ENCODE measurements at regions not wholly inside any gene's neighbourhood (a gene's known extent, or its start where the extent isn't known, plus 50 kb on each side); places are given as distances from the start of the nearest gene placed in this dataset.

- DNase-seq: no peak
Observed at GRCh38 chr15:31264559-31265089, 62.0 kb upstream of the KLF13 start.

- DNase-seq: no peak
Observed at GRCh38 chr15:31265090-31265870, 61.4 kb upstream of the KLF13 start.

GRCh38 chr15:31265871-31266711 is 60.5 kb upstream of the KLF13 start:
- peak; percentile 75 for DNase-seq

- no peak for DNase-seq
Observed at GRCh38 chr15:31266712-31267111, 59.9 kb upstream of the KLF13 start.

GRCh38 chr15:31267161-31268107 is 59.2 kb upstream of the KLF13 start:
- DNase-seq: no peak

- no peak for DNase-seq
Observed at GRCh38 chr15:31268108-31268501, 58.5 kb upstream of the KLF13 start.

- no peak for DNase-seq
Observed at GRCh38 chr15:31268911-31269784, 57.5 kb upstream of the KLF13 start.

DNA sequence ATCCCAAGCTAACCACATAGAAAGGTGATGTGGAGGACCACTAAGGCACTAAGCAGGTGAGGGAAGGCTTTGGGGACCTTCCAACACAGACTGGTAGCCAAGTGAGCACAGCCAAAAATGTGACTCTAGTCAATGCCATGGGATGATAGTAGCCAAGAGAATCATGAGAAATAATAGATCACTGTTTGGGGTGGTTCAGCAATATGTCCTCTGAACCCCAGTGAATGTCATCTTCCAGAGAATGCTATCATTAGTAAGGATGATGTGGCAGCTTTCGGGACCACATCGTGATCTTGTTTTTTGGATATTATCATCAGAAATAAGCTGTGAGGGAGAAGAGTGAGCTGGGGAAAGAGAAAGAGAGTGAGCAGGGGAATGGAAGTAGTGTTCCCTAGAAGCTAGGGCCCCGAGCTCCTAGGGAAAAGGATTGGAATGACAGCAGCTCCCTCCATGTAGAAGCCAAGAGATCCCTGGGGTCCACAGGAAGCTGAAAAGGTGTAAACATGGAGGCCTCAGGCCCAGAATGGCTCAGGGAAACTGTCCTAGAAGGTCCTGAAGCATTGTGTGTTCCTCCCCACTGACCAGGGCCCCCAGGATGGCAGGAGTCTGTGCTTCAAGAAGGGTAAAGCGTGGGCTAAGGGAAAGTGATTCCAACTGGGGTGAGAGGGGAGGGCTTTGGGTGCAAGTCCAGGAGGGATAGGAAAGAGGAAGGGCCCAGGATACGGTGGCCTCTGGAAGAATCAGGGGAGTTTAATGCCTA is 56.6 kb upstream of the KLF13 start:
- no peak for DNase-seq

- peak; percentile 37 for DNase-seq
Observed at GRCh38 chr15:31270767-31271166, 55.9 kb upstream of the KLF13 start.

GRCh38 chr15:31271224-31271635 is 55.4 kb upstream of the KLF13 start:
- DNase-seq: no peak

DNA sequence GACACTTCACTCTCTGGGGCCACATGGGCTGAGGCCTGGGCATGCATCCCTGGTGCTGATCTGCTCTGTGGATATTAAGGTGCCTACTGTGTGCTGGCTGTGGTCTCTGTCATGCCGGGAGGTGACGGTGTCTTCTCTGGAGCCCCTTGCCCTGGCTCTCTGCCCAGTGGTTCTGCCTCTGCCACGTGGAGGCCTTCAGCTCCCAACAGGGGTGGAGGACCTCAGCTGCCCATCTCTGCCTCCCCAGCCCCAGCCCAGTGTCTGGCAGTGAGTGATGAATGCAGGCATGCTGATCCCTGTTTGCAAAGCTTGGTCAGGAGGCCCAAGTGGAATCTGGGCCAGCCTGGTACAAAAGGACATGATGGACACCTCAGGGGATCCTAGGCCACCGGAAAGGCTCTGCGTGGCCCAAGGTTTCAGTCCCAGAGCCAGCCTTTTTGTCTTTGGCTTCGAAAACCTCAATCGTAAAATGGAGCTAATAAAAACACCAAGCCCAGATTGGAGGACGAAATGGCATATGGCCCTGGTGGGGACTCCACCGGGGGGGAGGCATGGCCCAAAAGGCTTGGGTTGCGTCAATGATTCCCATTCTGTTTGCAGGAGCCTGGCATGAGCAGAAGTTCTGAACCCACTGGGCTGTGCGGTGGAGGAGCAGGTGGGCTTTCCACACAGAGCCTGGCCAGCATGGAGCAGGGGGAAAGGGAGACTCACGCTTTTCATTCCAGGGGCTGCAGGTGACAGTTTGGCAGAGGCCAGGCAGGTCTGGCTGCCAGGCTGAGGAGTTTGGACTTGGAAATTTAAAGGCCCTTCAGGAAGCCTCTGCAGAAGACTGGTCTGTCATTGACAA is 54.7 kb upstream of the KLF13 start:
- no peak for DNase-seq

- DNase-seq: peak; percentile 11
Observed at GRCh38 chr15:31272558-31273257, 53.9 kb upstream of the KLF13 start.

DNA sequence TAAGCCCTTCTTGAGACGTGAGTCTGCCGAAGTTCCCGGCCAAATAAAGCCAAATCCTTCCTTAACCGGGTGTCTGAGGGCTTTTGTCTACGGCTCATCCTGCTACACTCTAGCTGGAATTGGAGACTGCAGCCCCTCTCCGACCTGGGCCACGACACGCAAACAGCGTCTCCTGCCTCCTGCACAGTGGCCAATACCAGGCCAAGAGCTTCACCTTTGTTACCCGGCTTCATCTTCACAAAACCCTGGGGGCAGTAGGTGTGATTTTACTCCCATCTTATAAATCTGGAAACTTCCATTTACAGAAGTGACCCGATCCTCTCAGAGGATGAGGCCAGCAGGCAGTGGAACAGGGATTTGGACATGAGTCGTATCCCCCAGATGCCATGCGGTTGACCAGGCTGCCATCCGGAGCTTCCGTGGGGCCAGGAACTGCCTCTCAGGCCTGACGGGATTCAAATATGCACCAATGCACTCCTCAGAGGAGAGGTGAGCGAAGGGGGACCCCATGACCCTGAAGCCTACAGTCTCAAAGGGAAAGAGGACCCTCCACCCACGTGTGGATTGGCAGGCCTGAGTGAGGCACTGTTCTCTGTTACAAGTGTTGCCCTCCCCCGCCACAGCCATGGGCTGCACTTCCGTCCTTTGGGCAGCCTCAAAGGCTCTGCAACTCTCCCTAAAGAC is 53.2 kb upstream of the KLF13 start:
- DNase-seq: no peak

DNA sequence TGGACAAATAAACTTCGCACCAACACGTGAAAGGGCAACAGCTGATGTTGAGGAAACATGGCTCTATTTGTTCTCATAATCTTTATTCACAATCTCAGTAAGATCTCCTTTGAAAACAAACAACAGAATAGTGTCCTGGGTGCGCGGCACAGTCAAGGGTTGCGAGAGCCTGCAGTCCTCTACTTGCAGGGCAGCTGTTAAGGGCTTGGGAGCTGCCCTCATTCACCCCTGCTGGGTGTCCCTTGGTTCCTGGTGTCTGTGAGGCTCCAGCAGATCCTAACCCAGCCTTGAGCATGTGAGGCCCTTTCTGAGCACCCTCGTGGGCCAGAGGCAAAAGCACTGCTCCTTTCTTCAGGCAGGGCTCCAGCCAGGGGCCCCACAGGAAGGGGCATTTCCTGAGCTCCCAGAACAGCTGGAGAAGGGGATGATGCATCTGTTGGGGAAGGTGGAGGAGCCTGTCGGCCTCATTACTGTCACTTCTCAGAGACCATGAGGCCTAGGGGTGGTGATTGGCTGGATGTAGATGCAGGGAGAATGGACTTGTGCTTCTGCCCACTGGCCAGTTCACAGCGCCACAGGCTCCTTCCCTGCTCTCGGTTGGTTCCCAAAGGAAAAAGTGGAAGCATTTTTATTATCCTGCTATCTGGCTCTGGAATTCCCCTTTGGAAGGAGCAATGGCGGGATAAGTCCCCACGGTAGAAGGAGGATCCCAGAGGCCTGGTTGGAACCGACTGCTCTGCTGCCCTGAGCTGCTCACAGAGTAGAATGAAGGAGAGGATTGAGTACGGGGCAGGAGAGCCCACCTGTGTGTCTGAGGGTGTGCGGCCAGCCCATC is 51.9 kb upstream of the KLF13 start:
- DNase-seq: no peak

DNA sequence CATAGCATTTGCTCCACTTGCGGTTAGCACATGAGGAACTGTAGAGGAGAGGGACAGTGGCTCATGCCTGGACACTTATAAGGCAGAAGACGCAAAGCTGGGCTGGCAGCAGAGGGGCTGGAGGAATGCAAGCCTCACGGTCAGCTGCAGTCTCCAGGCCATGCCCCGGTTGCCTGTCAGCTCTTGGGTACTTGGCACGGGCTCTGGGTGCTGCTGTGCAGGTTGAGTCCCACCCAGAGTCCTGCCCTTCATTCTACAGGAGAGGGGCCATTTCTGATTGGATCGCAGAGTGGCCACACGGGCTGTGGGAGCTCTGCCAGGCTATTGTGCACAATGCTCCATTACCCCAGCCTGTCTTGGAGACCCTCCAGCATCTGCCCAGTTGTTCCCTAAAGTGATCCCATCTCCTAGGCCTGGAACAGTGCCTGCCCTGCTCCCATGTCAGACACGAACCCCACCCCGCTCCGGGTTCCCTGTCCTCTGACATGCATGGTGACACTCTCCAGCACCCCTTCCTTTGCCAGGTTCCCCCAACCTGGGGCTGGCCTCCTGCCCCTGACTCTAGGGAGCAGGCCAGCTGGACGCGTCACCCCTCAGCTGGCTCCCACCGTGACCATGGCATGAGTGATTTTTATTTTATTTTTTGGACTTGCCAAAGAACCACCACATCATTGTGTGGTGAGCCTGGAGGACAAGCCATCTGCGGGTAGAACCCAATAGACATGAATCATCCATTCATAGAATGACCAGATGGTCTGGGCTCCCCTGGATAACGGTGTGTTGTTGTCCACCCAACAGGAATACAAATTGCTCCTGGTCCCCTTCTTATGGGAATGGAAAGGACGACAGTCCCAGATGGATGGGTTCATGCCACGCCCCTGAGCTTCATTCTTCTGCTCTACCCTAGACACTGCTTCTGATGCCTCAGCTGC is 51.0 kb upstream of the KLF13 start:
- DNase-seq: no peak

DNA sequence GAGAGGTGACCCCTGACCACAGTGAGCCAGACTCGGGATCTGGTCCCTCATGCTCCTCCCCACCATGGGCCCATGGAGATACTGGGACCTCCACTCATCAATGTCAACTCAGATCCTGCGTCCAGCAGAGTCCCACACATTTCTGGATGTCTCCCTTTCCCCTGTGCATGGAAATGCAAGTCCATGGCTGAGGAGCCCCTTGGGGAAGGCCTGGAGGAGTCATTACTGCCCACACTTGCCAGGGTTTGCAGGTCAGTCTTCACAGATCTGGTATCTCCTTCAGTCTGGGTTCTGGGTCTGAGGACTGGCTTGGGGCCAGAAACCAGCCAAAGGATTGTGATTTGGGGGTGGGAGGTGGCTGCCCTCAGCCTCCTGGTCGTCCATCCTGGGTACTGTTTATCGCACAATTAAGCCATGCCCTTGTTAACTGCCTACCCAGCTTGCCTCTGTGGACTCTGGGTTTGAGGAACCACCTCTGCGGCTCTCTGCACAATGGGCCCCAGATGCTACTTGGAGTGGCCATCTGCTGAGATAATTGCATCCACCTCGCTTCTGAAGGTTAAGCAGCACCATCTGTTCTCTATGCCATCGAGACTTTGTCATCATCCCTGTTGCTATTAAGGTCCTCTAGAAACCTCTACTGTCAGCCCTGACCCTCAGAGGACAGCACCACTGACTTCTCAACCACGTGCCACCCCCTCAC is 49.9 kb upstream of the KLF13 start:
- no peak for DNase-seq

Data from OCI-M1 (cell line).